HG02870 (cell line): ENCODE measurements at regions not wholly inside any gene's neighbourhood (a gene's known extent, or its start where the extent isn't known, plus 50 kb on each side); places are given as distances from the start of the nearest gene placed in this dataset.
"Not testable (repeated sequence)": the region's sequence is repeated elsewhere in the genome, so short reads cannot be mapped to it uniquely, and the experiment has no call there.

Experiments
- ATAC-seq: cut with Tn5 transposase; IDR thresholded peaks from one replicate; pipeline ENCODE4 v1.9.1; 2021; ENCODE audit warnings: mild to moderate bottlenecking, moderate library complexity; ENCODE audit not compliant: unreplicated experiment

- ATAC-seq: not testable (repeated sequence)
These were observed 178.7 kb upstream of the ROPN1B start for GRCh38 chr3:125790312-125790711.

- not testable (repeated sequence) for ATAC-seq
These were observed 178.0 kb upstream of the ROPN1B start for GRCh38 chr3:125791021-125791420.

- not testable (repeated sequence) for ATAC-seq
These were observed 159.0 kb upstream of the ROPN1B start for GRCh38 chr3:125810010-125810409.

GRCh38 chr3:125822175-125822574 lies 146.8 kb upstream of the ROPN1B start:
- not testable (repeated sequence) for ATAC-seq

- not testable (repeated sequence) for ATAC-seq
These were observed 137.8 kb upstream of the ROPN1B start for GRCh38 chr3:125831005-125831750.

- not testable (repeated sequence) for ATAC-seq
These were observed 133.4 kb upstream of the ROPN1B start for GRCh38 chr3:125835562-125835961.

- ATAC-seq: not testable (repeated sequence)
These were observed 132.9 kb upstream of the ROPN1B start for GRCh38 chr3:125836011-125836551.

GRCh38 chr3:125836786-125837185 lies 132.2 kb upstream of the ROPN1B start:
- not testable (repeated sequence) for ATAC-seq

GRCh38 chr3:125838857-125839256 lies 130.1 kb upstream of the ROPN1B start:
- not testable (repeated sequence) for ATAC-seq

- not testable (repeated sequence) for ATAC-seq
These were observed 128.5 kb upstream of the ROPN1B start for GRCh38 chr3:125840465-125840864.

GRCh38 chr3:125847966-125848365 lies 121.0 kb upstream of the ROPN1B start:
- not testable (repeated sequence) for ATAC-seq

GRCh38 chr3:125855006-125855405 lies 114.0 kb upstream of the ROPN1B start:
- ATAC-seq: not testable (repeated sequence)

- not testable (repeated sequence) for ATAC-seq
These were observed 108.4 kb upstream of the ROPN1B start for GRCh38 chr3:125860547-125860946.

GRCh38 chr3:125862841-125863254 lies 106.1 kb upstream of the ROPN1B start:
- not testable (repeated sequence) for ATAC-seq

- not testable (repeated sequence) for ATAC-seq
These were observed 104.4 kb upstream of the ROPN1B start for GRCh38 chr3:125864532-125864931.

GRCh38 chr3:125886006-125886405 lies 83.0 kb upstream of the ROPN1B start:
- not testable (repeated sequence) for ATAC-seq

- ATAC-seq: not testable (repeated sequence)
These were observed 69.8 kb upstream of the ROPN1B start for GRCh38 chr3:125899181-125899580.

GRCh38 chr3:125901473-125901872 lies 67.5 kb upstream of the ROPN1B start:
- not testable (repeated sequence) for ATAC-seq

GRCh38 chr3:125903780-125904455 lies 65.1 kb upstream of the ROPN1B start:
- not testable (repeated sequence) for ATAC-seq

GRCh38 chr3:125907279-125907678 lies 61.7 kb upstream of the ROPN1B start:
- ATAC-seq: not testable (repeated sequence)

- ATAC-seq: not testable (repeated sequence)
These were observed 58.1 kb upstream of the ROPN1B start for GRCh38 chr3:125910851-125911250.
